ENCODE measurements at regions not wholly inside any gene's neighbourhood (a gene's known extent, or its start where the extent isn't known, plus 50 kb on each side); places are given as distances from the start of the nearest gene placed in this dataset.
"Not testable (repeated sequence)": the region's sequence is repeated elsewhere in the genome, so short reads cannot be mapped to it uniquely, and the experiment has no call there.

GRCh38 chr3:11739706-11740105, 96.0 kb upstream of the VGLL4 start:
- Histone ChIP-seq H3K27ac (no peak overlapping the region), H3K36me3 (no peaks in the 10 kb centered on the region), H3K9me3 (no peaks in the 10 kb centered on the region), H3K27me3 (no peaks in the 10 kb centered on the region), H3K4me3 (no peak overlapping the region), H3K4me1 (no peaks in the 10 kb centered on the region)
- WGBS, 2 donors: 55 to 63% methylated on average over 3 of the region's 3 CpGs
- no peak for DNase-seq
- intact Hi-C loops (cut with DNase I): no loop called here
- TF ChIP-seq, protein P1, sequence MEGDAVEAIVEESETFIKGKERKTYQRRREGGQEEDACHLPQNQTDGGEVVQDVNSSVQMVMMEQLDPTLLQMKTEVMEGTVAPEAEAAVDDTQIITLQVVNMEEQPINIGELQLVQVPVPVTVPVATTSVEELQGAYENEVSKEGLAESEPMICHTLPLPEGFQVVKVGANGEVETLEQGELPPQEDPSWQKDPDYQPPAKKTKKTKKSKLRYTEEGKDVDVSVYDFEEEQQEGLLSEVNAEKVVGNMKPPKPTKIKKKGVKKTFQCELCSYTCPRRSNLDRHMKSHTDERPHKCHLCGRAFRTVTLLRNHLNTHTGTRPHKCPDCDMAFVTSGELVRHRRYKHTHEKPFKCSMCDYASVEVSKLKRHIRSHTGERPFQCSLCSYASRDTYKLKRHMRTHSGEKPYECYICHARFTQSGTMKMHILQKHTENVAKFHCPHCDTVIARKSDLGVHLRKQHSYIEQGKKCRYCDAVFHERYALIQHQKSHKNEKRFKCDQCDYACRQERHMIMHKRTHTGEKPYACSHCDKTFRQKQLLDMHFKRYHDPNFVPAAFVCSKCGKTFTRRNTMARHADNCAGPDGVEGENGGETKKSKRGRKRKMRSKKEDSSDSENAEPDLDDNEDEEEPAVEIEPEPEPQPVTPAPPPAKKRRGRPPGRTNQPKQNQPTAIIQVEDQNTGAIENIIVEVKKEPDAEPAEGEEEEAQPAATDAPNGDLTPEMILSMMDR (IDR thresholded peaks at IDR 0.05): no peak
- no peak for TF ChIP-seq POLR2A (IDR thresholded peaks at IDR 0.05)

- H3K4me3 ChIP-seq: no peak overlapping the region
- no peaks in the 10 kb centered on the region for H3K36me3 ChIP-seq
- TF ChIP-seq, protein P1 (IDR thresholded peaks at IDR 0.05): no peak
- no peak for TF ChIP-seq POLR2A (IDR thresholded peaks at IDR 0.05)
- no peak for DNase-seq
- no peaks in the 10 kb centered on the region for H3K9me3 ChIP-seq
- H3K4me1 ChIP-seq: no peaks in the 10 kb centered on the region
- H3K27ac ChIP-seq: no peak overlapping the region
- no peaks in the 10 kb centered on the region for H3K27me3 ChIP-seq
- intact Hi-C loops (cut with DNase I): no loop called here
- 67 to 69% methylated on average over 2 of the region's 2 CpGs for WGBS, 2 donors
Observed at GRCh38 chr3:11739123-11739522, 95.4 kb upstream of the VGLL4 start.

GRCh38 chr3:11737742-11738141, 94.0 kb upstream of the VGLL4 start:
- Histone ChIP-seq H3K4me3 (no peak overlapping the region), H3K9me3 (no peaks in the 10 kb centered on the region), H3K36me3 (no peaks in the 10 kb centered on the region), H3K27ac (no peak overlapping the region), H3K4me1 (no peaks in the 10 kb centered on the region), H3K27me3 (no peaks in the 10 kb centered on the region)
- TF ChIP-seq, protein P1 (IDR thresholded peaks at IDR 0.05): no peak
- TF ChIP-seq POLR2A (IDR thresholded peaks at IDR 0.05): no peak
- DNase-seq: no peak
- 67 to 72% methylated on average over 7 of the region's 7 CpGs for WGBS, 2 donors
- intact Hi-C loops (cut with DNase I): no loop called here

DNA sequence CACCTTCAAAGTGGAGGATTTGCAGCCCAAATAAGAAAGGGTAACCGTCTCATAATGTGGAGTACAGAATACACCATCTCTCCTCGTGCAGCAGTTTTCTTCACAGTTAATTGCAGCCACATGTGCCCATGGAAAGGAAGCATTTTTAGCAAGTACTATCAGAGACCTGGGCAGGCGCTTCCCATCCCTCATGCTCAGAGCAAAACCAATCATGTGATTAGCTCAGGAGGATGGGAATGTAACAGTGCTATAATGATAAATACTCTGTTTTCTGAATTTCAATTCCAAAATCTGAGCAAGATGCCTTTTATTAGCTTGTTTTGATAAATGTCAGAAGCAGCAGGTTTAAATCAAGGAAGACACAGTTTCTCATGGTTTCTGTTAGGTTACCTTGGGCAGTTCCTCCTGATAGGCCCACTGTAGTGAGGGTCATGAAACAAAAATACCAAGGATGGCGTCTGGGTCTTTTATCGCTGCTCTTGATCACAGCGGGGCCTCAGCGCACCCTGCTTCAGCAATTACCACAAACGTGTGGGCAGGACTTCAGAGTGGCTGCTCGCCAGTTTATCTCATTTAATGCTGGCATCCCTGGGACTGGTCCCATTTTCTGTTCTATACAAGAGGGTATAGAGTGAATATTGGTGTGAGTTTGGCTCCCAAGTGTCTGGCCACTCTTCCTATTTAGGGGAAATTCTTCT, 92.6 kb upstream of the VGLL4 start:
- WGBS, 2 donors: 67 to 72% methylated on average over 9 of the region's 9 CpGs
- H3K27me3 ChIP-seq: no peaks in the 10 kb centered on the region
- H3K36me3 ChIP-seq: no peaks in the 10 kb centered on the region
- no peaks in the 10 kb centered on the region for H3K9me3 ChIP-seq
- intact Hi-C loops (cut with DNase I): no loop called here
- no peak overlapping the region for H3K27ac ChIP-seq
- DNase-seq: no peak
- H3K4me1 ChIP-seq: no peaks in the 10 kb centered on the region
- TF ChIP-seq, protein P1 (IDR thresholded peaks at IDR 0.05): no peak
- TF ChIP-seq POLR2A (IDR thresholded peaks at IDR 0.05): no peak
- no peak overlapping the region for H3K4me3 ChIP-seq

DNA sequence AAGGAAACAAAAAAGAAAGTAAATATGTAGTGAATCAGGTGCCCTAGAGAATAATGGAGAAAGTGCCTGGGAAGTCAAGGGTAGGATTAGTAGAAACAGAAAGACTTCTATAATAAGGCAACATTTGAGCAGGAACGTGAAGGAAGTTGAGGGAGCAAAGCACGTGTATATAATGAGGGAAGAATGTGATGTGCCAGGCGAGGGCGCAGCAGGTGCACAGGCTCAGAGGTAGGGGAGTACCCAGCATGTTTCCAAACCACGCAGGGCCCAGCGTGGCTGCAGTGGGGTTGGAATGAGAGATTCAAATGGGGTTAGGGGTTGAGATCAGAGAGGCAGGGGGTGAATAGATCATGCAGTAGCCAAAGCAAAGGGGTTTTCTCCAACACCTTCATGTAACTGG, 91.9 kb upstream of the VGLL4 start:
- 37 to 40% methylated on average over 6 of the region's 6 CpGs for WGBS, 2 donors
- Histone ChIP-seq H3K9me3 (no peaks in the 10 kb centered on the region), H3K27ac (no peak overlapping the region), H3K27me3 (no peaks in the 10 kb centered on the region), H3K4me3 (no peak overlapping the region), H3K36me3 (no peaks in the 10 kb centered on the region), H3K4me1 (no peaks in the 10 kb centered on the region)
- no peak for DNase-seq
- no peak for TF ChIP-seq POLR2A (IDR thresholded peaks at IDR 0.05)
- TF ChIP-seq, protein P1 (IDR thresholded peaks at IDR 0.05): peak in 1 of 6 experiments; percentile 28
- intact Hi-C loops (cut with DNase I): no loop called here

DNA sequence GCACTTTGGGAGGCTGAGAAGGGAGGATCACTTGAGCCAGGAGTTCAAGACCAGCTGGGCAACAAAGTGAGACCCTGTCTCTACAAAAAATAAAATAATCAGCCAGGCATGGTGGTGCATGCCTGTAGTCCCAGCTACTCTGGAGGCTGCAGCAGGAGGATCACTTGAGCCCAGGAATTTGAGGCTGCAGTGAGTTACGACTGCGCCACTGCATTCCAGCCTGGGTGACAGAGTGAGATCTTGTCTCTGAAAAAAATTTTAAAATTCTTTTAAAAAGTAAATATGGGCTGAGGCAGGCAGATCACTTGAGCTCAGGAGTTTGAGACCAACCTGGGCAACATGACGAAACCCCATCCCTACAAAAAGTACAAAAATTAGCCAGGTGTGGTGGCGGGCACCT, 91.4 kb upstream of the VGLL4 start:
- H3K9me3 ChIP-seq; H3K27me3 ChIP-seq; H3K27ac ChIP-seq; H3K4me1 ChIP-seq; H3K4me3 ChIP-seq; intact Hi-C loops (cut with DNase I); H3K36me3 ChIP-seq; DNase-seq: not testable (repeated sequence)
- WGBS, 2 donors: 92 to 95% methylated on average over 4 of the region's 4 CpGs
